Neuron (in vitro differentiated cells): ENCODE measurements at regions not wholly inside any gene's neighbourhood (a gene's known extent, or its start where the extent isn't known, plus 50 kb on each side); places are given as distances from the start of the nearest gene placed in this dataset.

Source experiments
- H2AFZ ChIP-seq: one replicate; pipeline ENCODE4 v1.6.1; 2013; ENCODE audit warnings: low read depth, mild to moderate bottlenecking, inconsistent platforms, low read length, moderate library complexity
- H3K27me3 ChIP-seq: one replicate; pipeline ENCODE4 v1.6.1; 2013; ENCODE audit warnings: low read length; ENCODE audit not compliant: insufficient read depth
- H3K36me3 ChIP-seq: one replicate; pipeline ENCODE4 v1.6.1; 2013; ENCODE audit warnings: low read length; ENCODE audit not compliant: insufficient read depth
- H3K4me1 ChIP-seq: one replicate; pipeline ENCODE4 v1.6.1; 2013; ENCODE audit warnings: low read length; ENCODE audit not compliant: insufficient read depth
- H3K4me3 ChIP-seq: 2 replicates; pipeline ENCODE4 v1.5.1; 2013; ENCODE audit warnings: mild to moderate bottlenecking, low read length, moderate library complexity
- H3K9me3 ChIP-seq: one replicate; pipeline ENCODE4 v1.6.1; 2013; ENCODE audit warnings: low read length

DNA sequence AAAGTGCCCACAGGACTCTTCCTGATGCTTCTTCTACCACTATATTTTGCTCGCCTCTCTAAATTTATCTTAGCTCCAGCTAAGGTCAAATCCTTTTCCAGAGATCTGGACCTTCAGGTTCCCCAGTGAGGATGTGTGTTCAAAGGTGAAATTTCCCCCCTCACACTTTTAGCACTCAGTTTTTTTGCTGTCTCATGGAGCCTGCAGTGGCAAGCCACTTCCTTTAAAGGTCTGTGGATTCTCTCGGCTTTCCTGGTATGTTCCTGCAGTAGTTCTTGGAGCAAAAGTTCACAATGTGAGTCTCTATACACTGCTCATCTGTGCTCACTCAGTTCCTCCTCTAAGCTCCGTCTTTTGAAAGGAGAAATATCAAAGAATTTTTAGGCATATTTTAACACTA lies 181.4 kb downstream of the LURAP1L start:
- H3K36me3 ChIP-seq: no peaks in the 10 kb centered on the region
- H3K4me1 ChIP-seq: no peaks in the 10 kb centered on the region
- no peak overlapping the region for H3K4me3 ChIP-seq
- peaks cover 3% of the 10 kb centered on the region for H3K9me3 ChIP-seq
- no peak overlapping the region for H2AFZ ChIP-seq
- no peaks in the 10 kb centered on the region for H3K27me3 ChIP-seq

DNA sequence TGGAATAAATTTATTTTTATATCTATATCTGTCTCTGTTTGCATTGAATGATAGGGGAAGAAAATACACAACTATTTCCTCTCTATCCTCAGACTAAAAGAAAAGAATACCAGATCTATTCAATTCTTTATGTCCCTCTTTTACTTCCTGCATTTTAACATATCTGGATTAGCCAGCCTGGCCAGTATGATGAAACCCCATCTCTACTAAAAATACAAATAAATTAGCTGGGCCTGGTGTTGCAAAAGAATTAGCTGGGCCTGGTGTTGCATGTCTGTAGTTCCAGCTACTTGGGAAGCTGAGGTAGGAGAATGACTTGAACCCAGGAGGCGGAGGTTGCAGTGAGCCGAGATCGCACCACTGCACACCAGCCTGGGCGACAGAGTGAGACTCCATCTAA lies 182.0 kb downstream of the LURAP1L start:
- Histone ChIP-seq H2AFZ (no peak overlapping the region), H3K27me3 (no peaks in the 10 kb centered on the region), H3K4me1 (no peaks in the 10 kb centered on the region), H3K9me3 (peaks cover 3% of the 10 kb centered on the region), H3K4me3 (no peak overlapping the region), H3K36me3 (no peaks in the 10 kb centered on the region)

DNA sequence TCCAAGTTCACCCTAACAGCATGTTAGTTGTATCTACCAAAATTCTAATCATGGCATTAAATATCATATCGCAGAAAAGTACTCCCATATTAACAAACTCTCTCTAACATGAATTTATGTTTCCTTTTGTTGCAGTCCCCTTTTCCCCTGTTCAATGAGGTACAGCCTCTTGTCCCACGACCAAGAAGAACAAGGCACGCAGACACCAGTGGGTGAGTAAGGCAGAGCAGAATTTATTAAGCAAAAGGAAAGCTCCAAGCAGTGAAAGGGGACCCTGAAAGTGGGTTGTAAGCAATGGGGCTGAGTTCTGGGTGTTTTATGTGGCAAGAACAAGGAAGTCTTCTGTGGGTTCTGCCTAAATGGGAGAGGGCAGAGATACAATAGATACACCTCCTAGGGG lies 183.5 kb downstream of the LURAP1L start:
- no peak overlapping the region for H2AFZ ChIP-seq
- no peaks in the 10 kb centered on the region for H3K27me3 ChIP-seq
- H3K36me3 ChIP-seq: no peaks in the 10 kb centered on the region
- H3K4me3 ChIP-seq: no peak overlapping the region
- H3K4me1 ChIP-seq: no peaks in the 10 kb centered on the region
- peaks cover 3% of the 10 kb centered on the region for H3K9me3 ChIP-seq

DNA sequence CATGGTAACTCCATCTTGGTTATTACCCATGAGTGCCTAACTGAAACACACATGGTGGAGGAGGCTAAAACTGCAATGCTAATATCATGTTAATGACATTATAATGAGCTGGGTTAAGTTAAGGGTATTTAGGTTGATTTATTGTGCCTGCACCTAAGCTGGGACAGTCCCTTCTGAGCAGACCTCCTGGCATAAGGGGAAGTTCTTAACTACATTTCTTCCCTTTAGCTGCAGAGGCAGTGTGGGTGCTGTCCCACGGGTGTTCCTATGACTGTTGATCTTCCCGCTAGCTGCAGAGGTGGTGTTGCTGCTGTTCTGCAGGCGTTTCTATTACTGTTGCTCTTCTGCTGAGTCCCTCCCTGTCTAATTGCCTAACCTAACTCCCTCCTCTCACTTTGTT lies 183.9 kb downstream of the LURAP1L start:
- Histone ChIP-seq H3K4me3 (no peak overlapping the region), H3K27me3 (no peaks in the 10 kb centered on the region), H3K9me3 (peaks cover 3% of the 10 kb centered on the region), H3K4me1 (no peaks in the 10 kb centered on the region), H3K36me3 (no peaks in the 10 kb centered on the region), H2AFZ (no peak overlapping the region)

DNA sequence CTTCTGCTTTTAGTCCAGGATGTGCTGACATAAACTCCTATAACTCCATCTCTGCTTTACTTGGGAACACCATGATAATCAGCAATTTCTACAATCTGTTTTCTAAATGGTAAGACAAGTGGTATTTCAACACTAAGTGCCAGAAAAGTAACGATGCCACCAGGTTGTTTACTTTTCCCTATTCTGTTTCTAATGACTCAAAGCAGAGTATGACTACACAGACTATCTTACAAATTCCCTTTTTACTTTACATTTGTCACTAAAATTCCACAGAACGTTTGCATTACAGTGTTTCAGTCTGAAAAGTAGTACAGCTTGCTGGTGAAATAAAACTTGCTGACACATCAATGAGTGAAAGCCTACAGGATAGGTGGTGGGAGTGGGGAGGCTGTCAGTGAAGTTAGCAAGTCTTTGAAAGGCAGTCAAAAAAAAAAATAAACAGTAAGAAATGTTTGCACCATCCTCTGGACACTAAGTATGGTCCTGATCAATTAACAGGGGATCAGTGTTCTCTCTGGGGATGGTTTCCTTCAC lies 186.5 kb downstream of the LURAP1L start:
- Histone ChIP-seq H3K9me3 (peaks cover 3% of the 10 kb centered on the region), H3K4me3 (no peak overlapping the region)

DNA sequence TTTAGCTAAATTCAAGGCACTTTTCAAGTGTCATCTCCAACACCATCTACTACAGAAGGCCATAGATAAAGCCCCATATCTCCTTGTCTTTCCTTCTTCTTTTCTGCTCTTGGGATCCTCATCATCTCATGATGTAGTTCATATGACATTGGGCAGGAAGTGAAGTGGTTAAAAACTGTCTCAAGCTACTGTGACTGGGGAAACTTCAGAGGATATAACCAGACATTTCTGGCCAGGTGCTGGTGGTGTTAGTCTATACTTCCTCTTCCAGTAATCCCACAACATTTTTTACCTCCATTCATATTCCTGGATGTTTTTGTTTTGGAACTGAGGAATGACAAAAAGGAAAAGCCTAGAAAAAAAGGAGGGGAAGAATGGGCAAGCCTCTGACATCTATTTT lies 188.7 kb downstream of the LURAP1L start:
- no peaks in the 10 kb centered on the region for H3K4me1 ChIP-seq
- peaks cover under 1% of the 10 kb centered on the region for H3K9me3 ChIP-seq
- no peaks in the 10 kb centered on the region for H3K36me3 ChIP-seq
- H3K27me3 ChIP-seq: no peaks in the 10 kb centered on the region
- no peak overlapping the region for H2AFZ ChIP-seq
- no peak overlapping the region for H3K4me3 ChIP-seq

More for the DNA sequence above, 186.5 kb downstream of the LURAP1L start:
- Histone ChIP-seq H3K36me3 (no peaks in the 10 kb centered on the region), H3K4me1 (no peaks in the 10 kb centered on the region), H2AFZ (no peak overlapping the region), H3K27me3 (no peaks in the 10 kb centered on the region)

DNA sequence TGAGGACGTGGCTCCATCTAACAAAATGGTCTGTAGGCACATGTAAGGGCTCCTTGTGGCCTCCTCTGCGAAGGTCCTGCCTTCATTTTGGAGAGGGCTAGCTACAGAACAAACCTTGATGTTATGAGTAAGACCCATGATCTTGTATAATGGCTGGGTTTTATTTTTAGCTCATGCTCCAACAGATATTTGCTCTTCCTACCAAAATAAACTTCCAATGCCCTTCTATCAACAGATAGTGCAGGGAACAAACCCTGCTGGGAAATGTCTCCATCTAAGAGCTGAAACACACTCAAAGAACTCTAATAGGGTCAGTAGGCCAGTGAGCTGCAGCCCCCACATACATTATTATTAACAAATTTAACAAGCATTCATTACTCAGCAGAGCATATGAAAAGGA lies 189.5 kb downstream of the LURAP1L start:
- Histone ChIP-seq H2AFZ (no peak overlapping the region), H3K27me3 (no peaks in the 10 kb centered on the region), H3K36me3 (no peaks in the 10 kb centered on the region), H3K4me3 (no peak overlapping the region), H3K4me1 (no peaks in the 10 kb centered on the region), H3K9me3 (no peaks in the 10 kb centered on the region)

DNA sequence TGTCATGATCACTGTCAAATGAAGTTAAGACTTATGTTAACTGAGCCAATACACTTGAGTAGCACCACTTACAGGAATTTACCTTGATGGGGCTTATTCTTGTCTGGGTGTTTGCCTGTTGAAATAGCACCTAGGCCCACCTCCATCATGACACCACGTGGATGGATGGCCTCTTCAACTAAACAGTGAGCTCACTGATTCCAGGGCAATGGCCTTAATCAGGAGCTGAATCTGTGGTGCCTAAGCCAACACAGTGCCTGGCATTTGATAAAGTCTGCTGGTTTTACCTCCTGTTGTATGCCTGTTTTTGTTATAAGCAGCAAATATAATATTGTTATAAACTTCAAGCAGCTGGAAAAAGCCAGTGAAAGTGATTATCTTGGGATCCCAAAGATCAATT lies 190.5 kb downstream of the LURAP1L start:
- Histone ChIP-seq H3K4me1 (no peaks in the 10 kb centered on the region), H3K4me3 (no peak overlapping the region), H3K27me3 (no peaks in the 10 kb centered on the region), H3K9me3 (no peaks in the 10 kb centered on the region), H3K36me3 (no peaks in the 10 kb centered on the region), H2AFZ (no peak overlapping the region)

DNA sequence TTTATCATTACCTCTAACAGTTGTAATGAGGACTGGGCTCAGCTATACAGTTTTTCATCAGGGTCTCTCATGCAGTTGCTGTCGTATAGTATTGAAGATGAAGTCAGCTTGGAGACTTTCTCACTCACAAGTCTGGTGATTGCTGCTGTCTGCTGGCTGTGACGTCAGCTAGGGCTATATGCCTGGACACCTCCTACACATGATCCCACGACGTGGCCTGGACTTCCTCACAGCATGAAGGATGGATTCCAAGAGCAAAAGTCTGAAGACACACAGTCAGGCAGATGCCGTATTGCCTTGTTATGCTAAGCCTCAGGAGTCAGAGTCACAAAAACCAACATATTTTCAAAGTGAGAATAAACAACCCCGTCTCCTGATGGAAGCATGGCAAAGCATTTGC lies 193.3 kb downstream of the LURAP1L start:
- no peaks in the 10 kb centered on the region for H3K27me3 ChIP-seq
- H3K9me3 ChIP-seq: no peaks in the 10 kb centered on the region
- no peak overlapping the region for H3K4me3 ChIP-seq
- H2AFZ ChIP-seq: no peak overlapping the region
- peaks cover 5% of the 10 kb centered on the region for H3K4me1 ChIP-seq
- no peaks in the 10 kb centered on the region for H3K36me3 ChIP-seq

DNA sequence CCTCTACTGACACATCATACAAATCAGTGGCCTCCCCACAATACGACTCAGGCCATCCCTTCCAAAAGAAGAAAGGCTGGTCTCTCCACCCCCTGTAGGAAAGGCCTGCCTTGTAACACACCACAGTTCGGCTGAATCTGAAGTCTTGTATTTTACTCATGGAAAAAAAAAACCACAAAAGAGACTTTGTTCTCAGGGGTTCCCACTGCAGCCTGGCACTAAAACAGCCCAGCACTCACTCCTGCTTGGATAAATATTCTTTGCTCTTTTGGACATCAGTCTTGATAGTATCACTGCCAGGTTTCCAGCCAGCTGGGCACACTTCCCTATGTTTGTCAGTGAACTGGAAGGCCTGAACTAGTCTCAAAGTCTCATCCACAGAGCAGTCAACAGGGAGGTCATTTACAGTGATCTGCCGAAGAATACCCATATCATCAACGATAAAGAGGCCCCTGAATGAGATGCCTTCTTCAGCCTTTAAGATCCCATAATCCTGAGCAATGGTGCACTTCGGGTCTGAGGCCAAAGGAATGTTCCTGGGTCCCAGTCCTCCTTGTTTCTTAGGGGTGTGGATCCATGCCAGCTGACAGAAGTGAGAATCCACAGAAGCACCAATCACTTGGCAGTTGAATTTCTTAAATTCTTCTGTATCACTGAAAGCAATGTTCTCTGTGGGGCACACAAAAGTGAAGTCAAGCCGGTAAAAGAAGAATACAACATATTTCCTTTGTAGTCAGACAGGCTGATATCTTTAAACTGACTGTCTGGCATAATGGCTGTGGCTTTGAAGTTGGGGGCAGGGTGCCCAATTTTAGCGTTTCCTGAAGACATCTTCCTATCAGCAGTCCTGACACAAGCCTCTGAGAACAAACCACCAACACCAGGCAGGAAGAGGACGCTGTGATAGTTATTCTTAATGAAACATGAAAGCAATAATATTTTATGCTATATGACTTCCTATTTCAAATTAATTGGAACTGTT lies 198.1 kb downstream of the LURAP1L start:
- Histone ChIP-seq H3K4me3 (no peak overlapping the region), H3K27me3 (no peaks in the 10 kb centered on the region), H2AFZ (no peak overlapping the region), H3K4me1 (peaks cover 7% of the 10 kb centered on the region), H3K9me3 (no peaks in the 10 kb centered on the region), H3K36me3 (no peaks in the 10 kb centered on the region)

DNA sequence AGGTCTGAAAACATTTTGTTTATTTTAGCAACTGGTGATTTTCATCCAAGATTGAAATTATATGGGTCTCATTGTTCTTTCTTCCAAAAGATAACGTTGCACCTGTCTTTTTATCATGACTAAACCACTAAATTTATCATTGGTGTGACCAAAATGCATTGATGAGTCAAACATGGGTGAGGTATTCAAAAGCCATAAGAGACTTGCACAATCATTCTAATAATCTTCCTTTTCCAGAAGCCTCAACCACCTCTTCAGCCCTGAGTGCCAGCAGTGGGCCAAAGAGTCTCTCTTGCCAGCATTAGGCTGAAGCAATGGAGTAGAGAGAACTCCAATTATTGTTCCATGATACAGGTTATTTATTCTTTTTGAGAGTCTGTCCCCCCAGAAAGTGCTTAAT lies 198.9 kb downstream of the LURAP1L start:
- no peaks in the 10 kb centered on the region for H3K36me3 ChIP-seq
- no peak overlapping the region for H2AFZ ChIP-seq
- H3K9me3 ChIP-seq: no peaks in the 10 kb centered on the region
- no peak overlapping the region for H3K4me3 ChIP-seq
- H3K27me3 ChIP-seq: no peaks in the 10 kb centered on the region
- H3K4me1 ChIP-seq: peaks cover 7% of the 10 kb centered on the region

DNA sequence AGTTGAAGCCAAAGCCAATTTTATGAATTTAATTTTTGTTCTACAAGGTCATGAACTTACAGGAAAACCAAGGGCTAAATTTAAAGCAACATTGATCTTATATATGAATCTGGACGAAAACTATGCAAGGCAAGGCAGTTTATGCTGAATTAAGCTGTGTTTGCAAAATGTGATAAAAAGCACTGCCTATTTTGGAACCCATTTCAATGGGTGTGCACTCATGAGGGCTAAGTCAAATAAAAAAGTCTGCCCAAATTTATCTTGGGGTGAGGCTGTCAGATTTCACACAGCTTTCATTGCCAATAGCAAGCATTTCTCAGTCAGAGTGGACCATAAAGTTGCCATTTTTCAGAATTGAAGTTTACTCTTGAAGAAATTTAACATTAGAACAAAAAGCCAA lies 199.9 kb downstream of the LURAP1L start:
- Histone ChIP-seq H3K27me3 (no peaks in the 10 kb centered on the region), H3K36me3 (no peaks in the 10 kb centered on the region), H3K4me1 (peaks cover 7% of the 10 kb centered on the region), H2AFZ (no peak overlapping the region), H3K9me3 (no peaks in the 10 kb centered on the region), H3K4me3 (no peak overlapping the region)

DNA sequence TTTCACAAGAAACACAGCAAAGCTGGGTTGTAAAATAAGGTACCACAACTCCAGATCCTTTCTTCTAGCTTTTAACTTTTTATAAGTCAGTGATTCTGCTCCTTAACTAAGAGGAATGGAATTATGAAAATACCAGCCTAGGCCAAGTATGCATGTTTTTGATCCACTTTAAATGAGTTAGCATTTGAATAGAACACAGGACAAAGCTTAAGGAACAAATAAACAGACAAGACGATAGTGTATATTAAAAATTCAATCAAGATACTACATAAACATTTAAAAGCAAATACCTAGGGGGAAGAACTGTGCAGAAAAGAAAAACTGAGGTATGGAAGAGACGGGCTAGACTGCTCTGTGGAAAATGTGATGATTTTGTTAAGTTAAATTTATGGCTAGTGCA lies 200.7 kb downstream of the LURAP1L start:
- H3K4me1 ChIP-seq: peaks cover 7% of the 10 kb centered on the region
- H3K4me3 ChIP-seq: no peak overlapping the region
- H3K27me3 ChIP-seq: no peaks in the 10 kb centered on the region
- no peak overlapping the region for H2AFZ ChIP-seq
- no peaks in the 10 kb centered on the region for H3K36me3 ChIP-seq
- H3K9me3 ChIP-seq: no peaks in the 10 kb centered on the region
